Mesenchymal stem cell (in vitro differentiated cells and primary cell): ENCODE measurements at regions not wholly inside any gene's neighbourhood (a gene's known extent, or its start where the extent isn't known, plus 50 kb on each side); places are given as distances from the start of the nearest gene placed in this dataset.

Experiments
- DNase-seq: peaks from one replicate; pipeline ENCODE4 v3.0.0-alpha.2; 2013
- H2AFZ ChIP-seq: one replicate; pipeline ENCODE4 v1.6.1; 2013; ENCODE audit warnings: low read depth, mild to moderate bottlenecking, control low read depth, inconsistent platforms, low read length, moderate library complexity
- H2AK5ac ChIP-seq: 2 replicates; pipeline ENCODE4 v1.6.1; 2013; ENCODE audit warnings: low read length, moderate library complexity, mild to moderate bottlenecking, inconsistent platforms; ENCODE audit not compliant: severe bottlenecking
- H2BK120ac ChIP-seq: one replicate; pipeline ENCODE4 v1.6.1; 2013; ENCODE audit warnings: low read depth, mild to moderate bottlenecking, inconsistent platforms, low read length, moderate library complexity
- H2BK12ac ChIP-seq, 2 experiments: one replicate each; pipeline ENCODE4 v1.6.1; 2013; ENCODE audit warnings: inconsistent platforms in 2 of 2, low read length in 2 of 2, mild to moderate bottlenecking in 2 of 2, moderate library complexity in 2 of 2, control low read depth in 1 of 2
- H2BK15ac ChIP-seq: one replicate; pipeline ENCODE4 v1.6.1; 2013; ENCODE audit warnings: mild to moderate bottlenecking, low read depth, inconsistent platforms; ENCODE audit not compliant: poor library complexity, severe bottlenecking
- H2BK5ac ChIP-seq: 2 replicates; pipeline ENCODE4 v1.6.1; 2013; ENCODE audit warnings: low read depth, mild to moderate bottlenecking, low read length, control low read depth, inconsistent platforms; ENCODE audit not compliant: poor library complexity, severe bottlenecking
- H3K14ac ChIP-seq, 2 experiments: one replicate each; pipeline ENCODE4 v1.6.1; 2013; ENCODE audit warnings: inconsistent platforms in 2 of 2, low read length in 2 of 2, control low read depth in 1 of 2, mild to moderate bottlenecking in 1 of 2, moderate library complexity in 1 of 2
- H3K18ac ChIP-seq, 2 experiments: one replicate each; pipeline ENCODE4 v1.6.1; 2013; ENCODE audit warnings: inconsistent platforms in 2 of 2, low read length in 2 of 2, control low read depth in 1 of 2, low read depth in 1 of 2, mild to moderate bottlenecking in 1 of 2
- H3K23ac ChIP-seq, 2 experiments: one replicate each; pipeline ENCODE4 v1.6.1; 2013; ENCODE audit warnings: inconsistent platforms in 2 of 2, low read length in 2 of 2, mild to moderate bottlenecking in 2 of 2, moderate library complexity in 2 of 2, control low read depth in 1 of 2
- H3K27ac ChIP-seq: 2 replicates; pipeline ENCODE4 v1.5.1; 2013; ENCODE audit warnings: mild to moderate bottlenecking, moderate library complexity, low read length, control low read depth, inconsistent platforms; ENCODE audit not compliant: poor library complexity, severe bottlenecking
- H3K27me3 ChIP-seq, 2 experiments: 2 replicates each; pipeline versions ENCODE4 v1.6.1 to v1.7.0; 2013; ENCODE audit warnings: low read length in 2 of 2, mild to moderate bottlenecking in 2 of 2, moderate library complexity in 2 of 2, control low read depth in 1 of 2, inconsistent platforms in 1 of 2; ENCODE audit not compliant: control insufficient read depth in 1 of 2, insufficient read depth in 1 of 2
- H3K36me3 ChIP-seq, 2 experiments: 2 replicates each; pipeline versions ENCODE4 v1.6.1 to v1.7.0; 2013; ENCODE audit warnings: low read length in 2 of 2, control low read depth in 1 of 2, inconsistent platforms in 1 of 2, low read depth in 1 of 2, mild to moderate bottlenecking in 1 of 2; ENCODE audit not compliant: insufficient read depth in 2 of 2, control insufficient read depth in 1 of 2
- H3K4ac ChIP-seq, 2 experiments: one replicate each; pipeline ENCODE4 v1.6.1; 2013; ENCODE audit warnings: inconsistent platforms in 2 of 2, low read length in 2 of 2, mild to moderate bottlenecking in 2 of 2, moderate library complexity in 2 of 2, control low read depth in 1 of 2, low read depth in 1 of 2
- H3K4me1 ChIP-seq: 2 replicates; pipeline ENCODE4 v1.6.1; 2013; ENCODE audit warnings: low read depth, low read length, control low read depth; ENCODE audit not compliant: control insufficient read depth, insufficient read depth
- H3K4me2 ChIP-seq: 2 replicates; pipeline ENCODE4 v1.6.1; 2013; ENCODE audit warnings: low read length, mild to moderate bottlenecking, inconsistent platforms; ENCODE audit not compliant: poor library complexity, severe bottlenecking
- H3K4me3 ChIP-seq, 2 experiments: 2 replicates each; pipeline versions ENCODE4 v1.5.1 to v1.7.0; 2013; ENCODE audit warnings: low read length in 2 of 2, mild to moderate bottlenecking in 2 of 2, control low read depth in 1 of 2, low read depth in 1 of 2; ENCODE audit not compliant: insufficient read depth in 1 of 2
- H3K79me1 ChIP-seq: replicated peaks from 2 replicates; pipeline ENCODE4 v1.6.1; 2013; ENCODE audit warnings: mild to moderate bottlenecking, control low read depth, low read length, inconsistent platforms; ENCODE audit not compliant: poor library complexity, severe bottlenecking
- H3K9ac ChIP-seq: 2 replicates; pipeline ENCODE4 v1.7.0; 2013; ENCODE audit warnings: mild to moderate bottlenecking, low read length, moderate library complexity
- H3K9me3 ChIP-seq: 2 replicates; pipeline ENCODE4 v1.7.0; 2013; ENCODE audit warnings: mild to moderate bottlenecking, low read length; ENCODE audit not compliant: control insufficient read depth
- H4K8ac ChIP-seq: one replicate; pipeline ENCODE4 v1.6.1; 2013; ENCODE audit warnings: inconsistent platforms, mild to moderate bottlenecking, low read length, moderate library complexity
- H4K91ac ChIP-seq: one replicate; pipeline ENCODE4 v1.6.1; 2013; ENCODE audit warnings: mild to moderate bottlenecking, low read length, inconsistent platforms
- WGBS: methylation state at CpG from one replicate; pipeline ENCODE4 v1.1.7; 2013; ENCODE audit warnings: mixed read lengths; 5-methylcytosine and 5-hydroxymethylcytosine counted together

GRCh38 chr2:18731666-18732065 is 142.3 kb upstream of the NT5C1B start:
- H4K8ac ChIP-seq: no peak overlapping the region
- H3K27ac ChIP-seq: no peak overlapping the region
- H2AK5ac ChIP-seq: no peak overlapping the region
- H3K27me3 ChIP-seq: no peaks in the 10 kb centered on the region
- H3K9ac ChIP-seq: no peak overlapping the region
- H2BK12ac ChIP-seq: no peak overlapping the region
- 90% methylated on average over 1 of the region's 2 CpGs for whole genome bisulfite sequencing
- H2BK15ac ChIP-seq: no peak overlapping the region
- H3K79me1 ChIP-seq: no peaks in the 10 kb centered on the region
- H3K4me3 ChIP-seq: no peak overlapping the region
- H3K36me3 ChIP-seq: no peaks in the 10 kb centered on the region
- no peak overlapping the region for H3K18ac ChIP-seq
- no peak overlapping the region for H2AFZ ChIP-seq
- no peak overlapping the region for H3K4ac ChIP-seq
- no peak overlapping the region for H4K91ac ChIP-seq
- no peak overlapping the region for H2BK120ac ChIP-seq
- DNase-seq: no peak
- H3K4me2 ChIP-seq: no peak overlapping the region
- no peak overlapping the region for H2BK5ac ChIP-seq
- H3K9me3 ChIP-seq: no peaks in the 10 kb centered on the region
- H3K4me1 ChIP-seq: no peaks in the 10 kb centered on the region
- H3K23ac ChIP-seq: no peak overlapping the region
- no peak overlapping the region for H3K14ac ChIP-seq

- 92% methylated on average over 4 of the region's 5 CpGs for WGBS
- H2BK12ac ChIP-seq: no peak overlapping the region
- H3K36me3 ChIP-seq: no peaks in the 10 kb centered on the region
- H3K4ac ChIP-seq: no peak overlapping the region
- no peak overlapping the region for H3K27ac ChIP-seq
- H3K9ac ChIP-seq: peak overlapping the region; percentile 40
- H3K18ac ChIP-seq: no peak overlapping the region
- no peak overlapping the region for H3K23ac ChIP-seq
- H3K27me3 ChIP-seq: no peaks in the 10 kb centered on the region
- H3K4me1 ChIP-seq: peaks cover 2% of the 10 kb centered on the region
- H2AK5ac ChIP-seq: no peak overlapping the region
- H3K9me3 ChIP-seq: no peaks in the 10 kb centered on the region
- no peak overlapping the region for H3K4me3 ChIP-seq
- H2BK120ac ChIP-seq: no peak overlapping the region
- H2BK5ac ChIP-seq: no peak overlapping the region
- no peak overlapping the region for H4K8ac ChIP-seq
- no peak overlapping the region for H4K91ac ChIP-seq
- no peaks in the 10 kb centered on the region for H3K79me1 ChIP-seq
- no peak overlapping the region for H3K4me2 ChIP-seq
- no peak overlapping the region for H2BK15ac ChIP-seq
- H2AFZ ChIP-seq: no peak overlapping the region
- no peak overlapping the region for H3K14ac ChIP-seq
- DNase-seq: no peak
Measured at GRCh38 chr2:18724371-18725145, 135.2 kb upstream of the NT5C1B start.

- no peak overlapping the region for H3K4me3 ChIP-seq
- H3K23ac ChIP-seq: no peak overlapping the region
- no peak overlapping the region for H2BK15ac ChIP-seq
- H4K91ac ChIP-seq: no peak overlapping the region
- H2BK12ac ChIP-seq: no peak overlapping the region
- no peaks in the 10 kb centered on the region for H3K27me3 ChIP-seq
- H3K4ac ChIP-seq: no peak overlapping the region
- no peaks in the 10 kb centered on the region for H3K9me3 ChIP-seq
- H3K27ac ChIP-seq: no peak overlapping the region
- H3K4me2 ChIP-seq: no peak overlapping the region
- H2BK120ac ChIP-seq: no peak overlapping the region
- H3K36me3 ChIP-seq: no peaks in the 10 kb centered on the region
- peaks cover 2% of the 10 kb centered on the region for H3K4me1 ChIP-seq
- no peak overlapping the region for H2AK5ac ChIP-seq
- H3K9ac ChIP-seq: no peak overlapping the region
- H2AFZ ChIP-seq: no peak overlapping the region
- H3K18ac ChIP-seq: no peak overlapping the region
- H3K79me1 ChIP-seq: no peaks in the 10 kb centered on the region
- H4K8ac ChIP-seq: no peak overlapping the region
- no peak for DNase-seq
- no CpG with 5 or more reads among the region's 4 CpGs for WGBS
- no peak overlapping the region for H2BK5ac ChIP-seq
- no peak overlapping the region for H3K14ac ChIP-seq
Measured at GRCh38 chr2:18723219-18723618, 133.8 kb upstream of the NT5C1B start.

GRCh38 chr2:18722101-18722500 is 132.7 kb upstream of the NT5C1B start:
- whole genome bisulfite sequencing: 100% methylated on average over 2 of the region's 2 CpGs
- Histone ChIP-seq H3K36me3 (no peaks in the 10 kb centered on the region), H2BK120ac (no peak overlapping the region), H3K4me2 (no peak overlapping the region), H2BK12ac (no peak overlapping the region), H3K23ac (no peak overlapping the region), H2AK5ac (no peak overlapping the region), H4K91ac (no peak overlapping the region), H3K9me3 (no peaks in the 10 kb centered on the region), H3K4me3 (no peak overlapping the region), H3K14ac (no peak overlapping the region), H3K9ac (peak overlapping the region; percentile 44), H4K8ac (no peak overlapping the region), H2BK15ac (no peak overlapping the region), H2AFZ (no peak overlapping the region), H3K4me1 (peaks cover 2% of the 10 kb centered on the region), H3K18ac (no peak overlapping the region), H3K4ac (no peak overlapping the region), H3K27ac (no peak overlapping the region), H3K79me1 (no peaks in the 10 kb centered on the region), H2BK5ac (no peak overlapping the region), H3K27me3 (no peaks in the 10 kb centered on the region)
- no peak for DNase-seq
